DMS 273 treated with DMSO at 0.1 percent for 48 hours (cell line): ENCODE measurements at regions not wholly inside any gene's neighbourhood (a gene's known extent, or its start where the extent isn't known, plus 50 kb on each side); places are given as distances from the start of the nearest gene placed in this dataset.
"Not testable (repeated sequence)": the region's sequence is repeated elsewhere in the genome, so short reads cannot be mapped to it uniquely, and the experiment has no call there.

ENCODE experiments used
- DNase-seq: peaks from one replicate; lab custom pipeline; 2025; lab: John Stamatoyannopoulos, UW

- no peak for DNase-seq
Measured at GRCh38 chr13:64197232-64197631, 2781.6 kb upstream of the PCDH20 start.

- DNase-seq, result no peak
Measured at GRCh38 chr13:64186503-64187250, 2771.0 kb upstream of the PCDH20 start.

- no peak for DNase-seq
Measured at GRCh38 chr13:64186071-64186470, 2770.4 kb upstream of the PCDH20 start.

- no peak for DNase-seq
Measured at GRCh38 chr13:64180756-64181155, 2765.1 kb upstream of the PCDH20 start.

GRCh38 chr13:64165826-64166225, 2750.2 kb upstream of the PCDH20 start:
- no peak for DNase-seq

- DNase-seq, result no peak
Measured at GRCh38 chr13:64164435-64164834, 2748.8 kb upstream of the PCDH20 start.

- no peak for DNase-seq
Measured at GRCh38 chr13:64160479-64160878, 2744.8 kb upstream of the PCDH20 start.

- DNase-seq, result no peak
Measured at GRCh38 chr13:64158908-64159307, 2743.3 kb upstream of the PCDH20 start.

- DNase-seq, result no peak
Measured at GRCh38 chr13:64154514-64154913, 2738.9 kb upstream of the PCDH20 start.

GRCh38 chr13:64130600-64130999, 2715.0 kb upstream of the PCDH20 start:
- no peak for DNase-seq

GRCh38 chr13:64130171-64130570, 2714.5 kb upstream of the PCDH20 start:
- no peak for DNase-seq

- no peak for DNase-seq
Measured at GRCh38 chr13:64127856-64128255, 2712.2 kb upstream of the PCDH20 start.

GRCh38 chr13:64127192-64127591, 2711.5 kb upstream of the PCDH20 start:
- DNase-seq, result no peak

GRCh38 chr13:64121023-64121709, 2705.5 kb upstream of the PCDH20 start:
- not testable (repeated sequence) for DNase-seq

- DNase-seq, result no peak
Measured at GRCh38 chr13:64099994-64100393, 2684.3 kb upstream of the PCDH20 start.

GRCh38 chr13:64090311-64090710, 2674.7 kb upstream of the PCDH20 start:
- DNase-seq, result no peak

- DNase-seq, result no peak
Measured at GRCh38 chr13:64088491-64088890, 2672.8 kb upstream of the PCDH20 start.

- DNase-seq, result no peak
Measured at GRCh38 chr13:64087624-64088023, 2672.0 kb upstream of the PCDH20 start.

- DNase-seq, result no peak
Measured at GRCh38 chr13:64083811-64084210, 2668.2 kb upstream of the PCDH20 start.

GRCh38 chr13:64083396-64083795, 2667.7 kb upstream of the PCDH20 start:
- no peak for DNase-seq

- DNase-seq, result no peak
Measured at GRCh38 chr13:64078480-64078936, 2662.9 kb upstream of the PCDH20 start.

GRCh38 chr13:64078025-64078424, 2662.4 kb upstream of the PCDH20 start:
- no peak for DNase-seq

- DNase-seq, result not testable (repeated sequence)
Measured at GRCh38 chr13:64077132-64077835, 2661.6 kb upstream of the PCDH20 start.
